ENCODE measurements at regions not wholly inside any gene's neighbourhood (a gene's known extent, or its start where the extent isn't known, plus 50 kb on each side); places are given as distances from the start of the nearest gene placed in this dataset.

- no peak for DNase-seq (ENCODE audit: low read depth in 2 of 3, low spot score in 2 of 3)
Measured at GRCh38 chr6:156419594-156419993, 357.6 kb upstream of the ARID1B start.

DNA sequence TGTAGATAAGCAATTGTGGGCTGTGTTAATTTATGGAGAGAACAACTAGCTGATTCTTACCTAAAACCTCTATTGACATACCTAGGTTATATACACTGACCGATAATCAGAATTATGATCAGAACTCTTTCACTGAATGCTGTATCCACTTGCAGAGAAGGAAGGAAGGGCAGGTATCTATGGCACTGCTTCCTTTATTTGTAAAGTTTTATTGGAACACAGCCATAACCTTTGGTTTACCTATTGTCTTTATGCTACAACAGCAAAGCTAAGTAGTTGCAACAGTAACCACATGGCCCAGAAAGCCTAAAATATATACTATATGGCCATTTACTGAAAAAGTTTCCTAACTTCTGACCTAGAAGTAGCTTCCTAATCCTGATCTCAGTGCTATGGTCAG is 358.9 kb upstream of the ARID1B start:
- no peak for DNase-seq (ENCODE audit: low read depth in 2 of 3, low spot score in 2 of 3)

DNA sequence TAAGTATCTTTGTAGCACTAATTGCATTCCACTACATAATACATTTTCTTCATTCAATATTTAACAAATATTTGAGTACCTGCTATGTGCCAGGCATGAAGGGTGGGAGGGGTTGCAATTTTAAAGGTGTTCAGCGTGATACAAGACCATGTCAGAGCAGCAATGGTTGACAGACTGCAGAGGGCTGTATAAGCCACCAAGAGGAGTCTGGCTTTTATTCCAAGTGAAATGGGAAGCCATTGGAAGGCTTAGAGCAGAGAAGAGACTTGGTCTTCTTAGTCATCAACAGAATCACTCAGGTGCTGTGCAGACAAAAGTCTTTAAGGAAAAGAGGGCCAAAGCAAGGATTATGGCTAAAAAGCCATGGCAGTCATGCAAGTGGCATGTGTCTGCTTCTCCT is 360.8 kb upstream of the ARID1B start:
- DNase-seq (ENCODE audit: low read depth in 2 of 3, low spot score in 2 of 3), result no peak

DNA sequence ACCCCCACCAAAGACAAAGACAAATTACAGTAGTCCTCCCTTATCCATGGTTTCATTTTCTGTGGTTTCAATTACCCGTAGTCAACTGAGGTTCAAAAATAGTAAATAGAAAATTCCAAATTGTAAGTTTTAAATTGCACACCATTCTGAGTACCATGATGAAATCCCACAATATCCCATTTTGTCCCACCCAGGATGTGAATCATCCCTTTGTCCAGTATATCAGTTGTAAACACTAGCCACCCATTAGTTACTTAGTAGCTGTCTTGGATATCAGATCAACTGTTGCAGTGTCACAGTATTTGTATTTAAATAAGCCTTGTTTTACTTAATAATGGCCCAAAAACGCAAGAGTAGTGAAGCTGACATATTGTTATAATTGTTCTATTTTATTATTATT is 364.0 kb upstream of the ARID1B start:
- no peak for DNase-seq (ENCODE audit: low read depth in 2 of 3, low spot score in 2 of 3)

DNA sequence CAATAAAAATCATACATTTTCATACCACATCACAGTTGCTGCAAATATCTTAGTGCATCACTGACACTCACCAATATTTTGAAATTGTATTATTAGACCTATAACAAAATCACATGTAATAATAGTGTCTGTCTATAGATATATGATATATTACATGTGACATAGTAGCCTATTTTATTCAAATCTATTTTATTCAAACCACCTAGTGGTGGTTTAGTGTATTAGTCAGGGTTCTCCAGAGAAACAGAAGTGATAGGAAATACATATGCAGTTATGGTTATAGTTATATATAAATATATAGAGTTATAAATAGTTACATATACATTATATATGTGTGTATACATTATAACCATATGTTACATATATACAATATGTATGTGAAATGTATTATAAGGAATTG is 366.5 kb upstream of the ARID1B start:
- DNase-seq (ENCODE audit: low read depth in 2 of 3, low spot score in 2 of 3), result no peak

GRCh38 chr6:156408655-156409054 is 368.5 kb upstream of the ARID1B start:
- DNase-seq (ENCODE audit: low read depth in 2 of 3, low spot score in 2 of 3), result no peak

GRCh38 chr6:156407334-156407733 is 369.8 kb upstream of the ARID1B start:
- DNase-seq (ENCODE audit: low read depth in 2 of 3, low spot score in 2 of 3), result no peak

GRCh38 chr6:156406688-156407087 is 370.5 kb upstream of the ARID1B start:
- no peak for DNase-seq (ENCODE audit: low read depth in 2 of 3, low spot score in 2 of 3)

DNA sequence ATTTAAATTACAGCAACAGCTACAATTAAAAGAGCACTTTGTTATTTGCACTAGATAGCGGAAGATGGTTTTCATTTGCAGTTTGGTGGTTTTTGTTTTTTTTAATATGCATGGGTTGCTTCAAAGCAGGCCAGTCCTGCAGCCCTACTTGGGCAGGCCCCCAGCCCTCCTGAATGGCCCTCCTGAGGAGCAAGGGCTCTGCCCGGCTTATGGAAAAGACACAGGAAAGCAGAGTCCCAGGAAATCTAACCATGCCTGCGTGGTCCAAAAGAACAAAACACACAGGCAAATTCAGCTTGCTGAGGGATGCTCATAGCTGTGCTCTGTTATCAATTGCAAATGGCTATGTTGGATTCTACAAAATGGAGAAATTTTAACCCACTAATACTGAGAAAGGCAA is 371.1 kb upstream of the ARID1B start:
- no peak for DNase-seq (ENCODE audit: low read depth in 2 of 3, low spot score in 2 of 3)

DNA sequence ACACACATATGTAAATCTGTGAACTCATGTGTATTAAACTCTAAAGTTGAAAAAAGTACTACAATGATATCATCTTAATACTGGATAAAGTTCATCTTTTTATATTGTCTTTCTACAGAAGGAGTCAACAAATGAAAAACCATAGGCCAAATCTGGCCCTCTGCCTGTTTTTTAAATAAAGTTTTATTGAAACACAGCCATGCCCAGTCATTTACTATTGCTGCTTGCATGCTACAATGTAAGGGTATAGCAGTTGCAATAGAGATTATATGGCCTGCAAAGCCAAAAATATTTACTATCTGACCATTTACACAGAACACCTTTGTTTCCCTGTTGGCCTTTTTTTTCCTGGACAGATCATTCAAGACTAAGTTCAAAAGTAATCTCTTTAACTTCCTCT is 374.6 kb upstream of the ARID1B start:
- DNase-seq (ENCODE audit: low read depth in 2 of 3, low spot score in 2 of 3), result no peak

DNA sequence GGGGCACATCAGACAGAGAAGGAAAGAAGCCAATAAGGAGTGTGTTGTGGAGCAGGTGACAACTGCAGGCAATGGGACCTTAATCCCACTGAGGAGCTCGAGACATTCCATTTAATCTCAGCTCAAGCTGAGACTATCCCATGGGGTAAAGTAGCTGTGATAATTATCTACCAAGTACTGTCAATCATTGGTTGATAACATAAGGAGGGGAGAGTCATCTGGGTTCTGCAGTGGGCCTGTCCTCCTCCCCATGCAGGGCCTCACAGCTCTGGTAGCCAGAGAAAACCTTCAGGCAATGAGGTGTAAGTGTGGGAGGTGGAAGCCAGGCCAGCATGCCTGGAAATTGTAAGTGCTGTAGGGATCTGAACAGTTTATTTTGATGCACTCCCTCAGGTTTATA is 375.0 kb upstream of the ARID1B start:
- no peak for DNase-seq (ENCODE audit: low read depth in 2 of 3, low spot score in 2 of 3)

GRCh38 chr6:156400487-156400886 is 376.7 kb upstream of the ARID1B start:
- no peak for DNase-seq (ENCODE audit: low read depth in 2 of 3, low spot score in 2 of 3)

DNA sequence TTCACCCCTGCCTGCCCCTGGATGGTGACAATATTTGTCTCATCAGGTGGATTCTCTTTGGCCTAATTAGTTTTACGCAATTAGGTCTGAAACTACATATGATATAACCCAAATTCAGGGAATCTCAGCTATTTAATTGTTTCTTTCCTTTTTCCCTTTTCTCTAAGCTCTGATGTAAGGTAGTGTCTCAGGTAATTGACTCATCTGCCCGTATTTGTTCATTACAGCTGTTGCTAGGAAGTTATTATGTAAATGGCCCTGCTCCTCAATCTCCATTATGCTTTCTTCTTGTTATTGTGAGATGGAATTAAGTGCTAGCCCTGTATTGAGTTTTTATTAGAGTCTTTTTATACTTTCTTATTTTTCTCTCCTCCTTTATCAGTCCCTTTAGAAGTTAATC is 378.2 kb upstream of the ARID1B start:
- DNase-seq (ENCODE audit: low read depth in 2 of 3, low spot score in 2 of 3), result no peak

GRCh38 chr6:156398371-156398770 is 378.8 kb upstream of the ARID1B start:
- DNase-seq (ENCODE audit: low read depth in 2 of 3, low spot score in 2 of 3), result no peak

GRCh38 chr6:156396791-156397418 is 380.3 kb upstream of the ARID1B start:
- DNase-seq (ENCODE audit: low read depth in 2 of 3, low spot score in 2 of 3), result no peak

DNA sequence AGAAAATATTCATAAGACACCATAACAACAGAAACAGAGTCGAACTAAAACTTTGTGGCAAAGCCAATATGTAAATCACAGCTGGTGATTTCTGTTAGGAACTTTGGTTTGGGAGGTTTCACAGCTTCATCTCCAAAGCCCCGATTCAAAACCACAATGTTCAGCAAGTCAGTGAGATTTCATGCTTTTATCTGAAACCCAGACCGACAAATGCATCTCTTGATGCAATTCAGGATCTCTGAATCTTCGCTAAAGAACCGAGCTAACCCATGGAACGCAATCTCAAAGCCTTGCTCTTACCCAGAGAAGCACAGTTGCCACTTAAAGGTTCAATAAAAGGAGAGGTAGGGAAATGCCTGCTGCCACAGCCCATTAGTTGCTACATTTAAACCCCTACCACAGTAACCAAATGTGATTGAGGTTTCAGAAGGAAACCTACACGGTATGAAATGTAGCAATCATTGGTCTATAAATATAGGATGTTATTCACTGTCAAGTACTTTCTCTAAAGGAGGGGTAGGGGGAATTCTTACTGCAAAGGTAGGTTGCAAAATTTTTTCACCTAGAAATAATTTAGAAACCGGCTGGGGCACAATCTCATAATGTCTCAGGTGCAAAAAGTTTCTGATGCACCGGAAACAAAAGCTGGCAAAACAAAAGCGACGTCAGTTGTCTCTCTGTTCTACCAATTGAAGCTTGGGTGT is 381.0 kb upstream of the ARID1B start:
- DNase-seq (ENCODE audit: low read depth in 2 of 3, low spot score in 2 of 3), result no peak

- no peak for DNase-seq (ENCODE audit: low read depth in 2 of 3, low spot score in 2 of 3)
Measured at GRCh38 chr6:156395276-156395675, 381.9 kb upstream of the ARID1B start.

DNA sequence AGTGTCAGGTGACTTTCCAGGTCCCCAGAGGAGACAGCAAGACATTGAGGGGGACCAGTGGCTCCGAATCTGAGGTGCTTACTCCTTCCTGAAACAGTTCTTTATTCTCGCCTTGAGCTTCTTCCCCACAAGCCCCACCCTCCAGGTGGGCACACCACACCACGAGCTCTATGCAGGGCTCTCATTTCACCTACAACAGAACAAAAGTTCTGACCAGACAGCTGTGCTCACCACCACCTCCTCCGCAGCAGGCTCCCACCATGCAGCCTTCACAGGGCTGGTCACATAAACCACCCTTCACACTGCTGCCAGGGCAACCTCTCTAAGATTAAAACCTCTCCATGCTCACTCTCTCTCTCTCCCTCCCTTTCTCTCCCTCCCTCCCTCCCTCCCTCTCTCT is 384.5 kb upstream of the ARID1B start:
- no peak for DNase-seq (ENCODE audit: low read depth in 2 of 3, low spot score in 2 of 3)

DNA sequence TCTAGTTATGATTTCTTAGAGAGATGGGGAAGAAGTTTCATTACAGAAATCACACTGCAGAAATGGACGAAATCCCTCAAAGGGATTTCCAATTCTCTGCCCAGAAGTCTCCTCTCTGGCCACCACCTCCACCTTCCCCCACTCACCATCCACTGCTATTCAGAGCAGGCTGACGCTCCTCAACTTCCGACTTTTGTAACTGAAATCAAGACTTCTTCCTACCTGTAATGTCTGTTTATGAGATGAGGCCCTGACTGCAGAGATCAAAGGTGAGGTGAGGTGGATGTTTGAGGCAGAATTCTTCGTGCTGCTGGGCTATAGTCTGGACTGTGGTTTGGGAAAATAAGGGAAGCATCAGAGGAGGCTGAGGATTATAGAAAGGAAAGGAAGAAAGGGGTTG is 385.2 kb upstream of the ARID1B start:
- no peak for DNase-seq (ENCODE audit: low read depth in 2 of 3, low spot score in 2 of 3)

DNA sequence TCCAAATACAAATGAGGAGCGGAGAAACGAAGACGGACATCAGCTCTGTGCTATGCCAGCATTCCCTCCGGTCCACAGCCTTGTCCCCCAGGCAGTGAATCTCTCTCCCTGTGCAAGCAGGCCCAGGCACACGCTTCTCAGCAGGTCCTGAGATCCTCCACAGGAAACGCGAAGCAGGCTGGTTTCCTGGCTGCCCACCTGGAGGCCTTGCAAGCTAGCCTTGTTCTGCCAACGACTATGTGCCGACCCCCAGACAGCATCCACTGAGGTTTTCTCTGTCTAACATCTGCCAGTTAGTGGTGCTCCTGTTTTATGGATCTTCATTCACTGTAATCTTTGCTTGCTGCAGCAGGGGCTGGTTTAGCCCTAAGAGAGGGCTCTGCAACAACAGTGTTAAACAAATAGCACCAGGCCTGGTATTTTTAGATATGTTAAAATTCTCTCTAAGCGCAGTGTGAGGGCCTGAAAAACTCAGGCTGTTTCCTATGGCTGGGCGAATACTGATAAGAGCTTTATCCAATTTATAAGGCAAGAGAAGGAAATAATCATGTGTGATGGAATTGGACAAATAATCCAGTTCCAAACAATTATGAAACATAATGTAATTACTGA is 386.0 kb upstream of the ARID1B start:
- DNase-seq (ENCODE audit: low read depth in 2 of 3, low spot score in 2 of 3), result no peak

DNA sequence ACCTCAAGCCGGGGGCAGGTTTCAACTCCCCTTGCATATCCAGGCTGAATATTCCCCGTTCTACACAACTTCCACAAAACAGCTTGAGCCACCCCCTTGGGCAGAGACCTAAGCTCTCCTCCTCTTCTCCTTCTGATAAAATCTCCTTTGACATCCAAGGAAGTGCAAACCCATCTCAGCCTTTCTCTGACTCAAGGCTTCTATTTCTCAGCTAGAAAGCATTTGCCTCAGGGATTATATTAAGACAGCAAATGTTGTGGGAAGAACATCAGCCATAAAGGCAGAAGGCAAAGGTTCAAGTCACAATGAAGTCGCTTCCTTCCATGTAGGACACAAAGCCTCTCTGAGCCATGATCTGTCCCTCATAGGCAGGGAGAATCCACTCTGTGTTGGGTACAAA is 386.6 kb upstream of the ARID1B start:
- no peak for DNase-seq (ENCODE audit: low read depth in 2 of 3, low spot score in 2 of 3)

DNA sequence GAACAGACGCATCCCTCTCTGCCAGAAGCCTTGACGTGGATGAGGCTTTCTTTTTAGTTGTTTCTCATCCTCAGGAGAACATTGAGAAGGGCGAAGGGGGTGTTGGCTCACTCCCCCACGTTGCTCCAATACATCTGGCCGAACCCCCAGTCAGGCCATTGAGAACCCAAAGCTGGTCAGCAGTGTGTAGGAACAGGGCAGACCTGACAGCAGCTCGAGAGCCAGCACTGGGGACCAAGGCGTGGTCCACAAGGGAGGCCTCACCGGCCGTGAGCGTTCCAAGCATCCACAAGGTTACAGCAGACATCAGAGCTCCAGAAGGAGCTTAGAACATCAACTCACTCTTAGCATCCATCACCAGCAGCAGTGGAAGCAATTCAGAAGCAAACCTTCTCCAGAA is 387.9 kb upstream of the ARID1B start:
- DNase-seq (ENCODE audit: low read depth in 2 of 3, low spot score in 2 of 3), result no peak

DNA sequence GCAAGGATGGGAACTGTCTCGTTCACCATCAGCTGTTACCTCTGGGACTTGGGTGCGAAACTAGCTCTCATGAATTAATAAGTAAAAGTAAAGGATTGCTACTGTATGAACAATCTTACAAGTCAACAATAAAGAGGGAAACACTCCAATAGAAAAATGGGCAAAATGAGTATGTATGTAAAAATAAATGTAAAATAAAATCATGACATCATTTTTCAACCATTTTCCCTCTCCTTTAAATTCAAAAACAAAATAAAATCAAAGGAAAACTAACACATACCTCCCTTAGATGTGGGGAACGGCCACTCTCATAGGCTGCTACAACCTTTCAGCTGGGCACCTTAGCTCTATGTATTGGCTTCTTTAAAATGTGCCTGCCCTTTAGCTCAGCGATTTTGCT is 389.7 kb upstream of the ARID1B start:
- no peak for DNase-seq (ENCODE audit: low read depth in 2 of 3, low spot score in 2 of 3)
